A549 (cell line): ENCODE measurements at regions not wholly inside any gene's neighbourhood (a gene's known extent, or its start where the extent isn't known, plus 50 kb on each side); places are given as distances from the start of the nearest gene placed in this dataset.

Source experiments
- ATAC-seq, 2 experiments: fragments of 200-7000 bp in 1 of 2; fragments of >200 bp in 1 of 2; cut with Nextera tagmentation in 1 of 2; cut with Tn5 transposase in 1 of 2; 3 replicates each; pipeline versions ENCODE4 v1.8.0 to v1.9.1; 2018 to 2020; ENCODE audit warnings: mild to moderate bottlenecking in 1 of 2, moderate library complexity in 1 of 2
- CTCF ChIA-PET: fragments of 300-600 bp; sonication (Branson Sonifier 250); formaldehyde crosslinking; extraction: SDS; loops from one replicate; lab custom pipeline; 2021; ENCODE audit warnings: antibody characterized with exemption, inconsistent platforms; lab: Yijun Ruan, JAX
- POLR2A ChIA-PET: fragments of 350-600 bp; formaldehyde crosslinking; extraction: SDS; loops from one replicate; lab custom pipeline; 2021; ENCODE audit warnings: antibody characterized with exemption, inconsistent platforms; lab: Yijun Ruan, JAX
- DNase-seq, 2 experiments: peaks; one replicate each; pipeline versions ENCODE4 v3.0.0 to v3.0.0-alpha.2; 2011 to 2016; ENCODE audit warnings: low read depth in 1 of 2, low spot score in 1 of 2
- FAIRE-seq: peaks from 2 replicates; lab custom pipeline; 2011; peaks lifted over from hg19 to GRCh38; lab: Jason Lieb, UNC
- H3K27ac ChIP-seq, 2 experiments: fragments of >200 bp; sonication (Bioruptor Twin); formaldehyde crosslinking; 3 replicates each; pipeline ENCODE4 v1.5.1; 2016 to 2017
- H3K4me1 ChIP-seq: fragments of >200 bp; sonication (Bioruptor Twin); formaldehyde crosslinking; 3 replicates; pipeline ENCODE4 v1.6.1; 2016
- H3K4me2 ChIP-seq: fragments of >200 bp; sonication (Bioruptor Twin); formaldehyde crosslinking; 3 replicates; pipeline ENCODE4 v1.6.1; 2016
- H3K4me3 ChIP-seq: fragments of >200 bp; sonication (Bioruptor Twin); formaldehyde crosslinking; 3 replicates; pipeline ENCODE4 v1.5.1; 2016
- H3K9me3 ChIP-seq: fragments of >200 bp; sonication (Bioruptor Twin); formaldehyde crosslinking; 3 replicates; pipeline ENCODE4 v1.6.1; 2016
- BHLHE40 ChIP-seq: IDR thresholded peaks from 2 replicates; pipeline ENCODE4 v1.6.1; 2012; ENCODE audit warnings: low read depth, low read length, inconsistent platforms
- CBX8 ChIP-seq: fragments of 200-600 bp; sonication (generic); IDR thresholded peaks from 2 replicates; pipeline ENCODE4 v1.6.1; 2016
- CEBPB ChIP-seq, 2 experiments: fragments of >200 bp in 1 of 2; sonication (Bioruptor Twin) in 1 of 2; formaldehyde crosslinking in 1 of 2; IDR thresholded peaks; 2 replicates each; pipeline ENCODE4 v1.6.1; 2012 to 2016
- CHD2 ChIP-seq: fragments of 150-350 bp; IDR thresholded peaks from 2 replicates; pipeline ENCODE4 v1.6.1; 2014; ENCODE audit warnings: low read length; ENCODE audit not compliant: partially characterized antibody
- CHD4 ChIP-seq: fragments of 200-600 bp; sonication (generic); IDR thresholded peaks from 2 replicates; pipeline ENCODE4 v1.6.1; 2016; ENCODE audit warnings: antibody characterized with exemption, mild to moderate bottlenecking, borderline replicate concordance
- EHF ChIP-seq: fragments of 250-450 bp; sonication (Bioruptor Pico); IDR thresholded peaks from 2 replicates; pipeline ENCODE4 v1.5.0; 2020; ENCODE audit warnings: mild to moderate bottlenecking
- EHMT2 ChIP-seq: fragments of 200-600 bp; sonication (generic); IDR thresholded peaks from 2 replicates; pipeline ENCODE4 v1.6.1; 2016; ENCODE audit warnings: antibody characterized with exemption, low read depth, mild to moderate bottlenecking, moderate library complexity
- EP300 ChIP-seq, 2 experiments: fragments of >200 bp; sonication (Bioruptor Twin); formaldehyde crosslinking; IDR thresholded peaks; 2 replicates in 1 of 2; 3 replicates in 1 of 2; pipeline ENCODE4 v1.6.1; 2016 to 2017
- ESRRA ChIP-seq: fragments of 150-350 bp; IDR thresholded peaks from 2 replicates; pipeline ENCODE4 v1.6.1; 2014; ENCODE audit warnings: mild to moderate bottlenecking, low read length, borderline replicate concordance
- FOSL2 ChIP-seq, 2 experiments: fragments of 450-650 bp in 1 of 2; fragments of >200 bp in 1 of 2; sonication (Bioruptor Twin) in 1 of 2; formaldehyde crosslinking; IDR thresholded peaks; 2 replicates each; pipeline versions ENCODE4 v1.5.0 to v1.6.1; 2016 to 2020; ENCODE audit warnings: mild to moderate bottlenecking in 1 of 2, moderate library complexity in 1 of 2
- GATA3 ChIP-seq: IDR thresholded peaks from 2 replicates; pipeline ENCODE4 v1.6.1; 2012; ENCODE audit warnings: borderline replicate concordance
- HDAC2 ChIP-seq: fragments of 200-600 bp; sonication (generic); IDR thresholded peaks from 2 replicates; pipeline ENCODE4 v1.6.1; 2016
- HOXA7 ChIP-seq: fragments of 250-450 bp; sonication (Bioruptor Pico); IDR thresholded peaks from 2 replicates; pipeline ENCODE4 v1.5.0; 2020; ENCODE audit warnings: mild to moderate bottlenecking, moderate library complexity
- HOXB13 ChIP-seq: fragments of 250-450 bp; sonication (Bioruptor Pico); IDR thresholded peaks from 2 replicates; pipeline ENCODE4 v1.5.0; 2020; ENCODE audit warnings: low read depth, mild to moderate bottlenecking, moderate library complexity
- HOXB5 ChIP-seq: fragments of 250-450 bp; sonication (Bioruptor Pico); IDR thresholded peaks from 2 replicates; pipeline ENCODE4 v1.5.0; 2020; ENCODE audit warnings: mild to moderate bottlenecking, moderate library complexity
- JUN ChIP-seq, 2 experiments: fragments of >200 bp; sonication (Bioruptor Twin); formaldehyde crosslinking; IDR thresholded peaks; 2 replicates in 1 of 2; 3 replicates in 1 of 2; pipeline ENCODE4 v1.6.1; 2016 to 2017
- KDM1A ChIP-seq: fragments of 200-600 bp; sonication (generic); IDR thresholded peaks from 2 replicates; pipeline ENCODE4 v1.6.1; 2016; ENCODE audit warnings: low read depth, mild to moderate bottlenecking
- KDM5A ChIP-seq: fragments of 200-600 bp; sonication (generic); IDR thresholded peaks from 2 replicates; pipeline ENCODE4 v1.6.1; 2016; ENCODE audit warnings: antibody characterized with exemption, mild to moderate bottlenecking
- MAZ ChIP-seq: fragments of 150-350 bp; IDR thresholded peaks from 2 replicates; pipeline ENCODE4 v1.6.1; 2014; ENCODE audit warnings: antibody characterized with exemption, low read depth, low read length, borderline replicate concordance
- NFE2L2 ChIP-seq: fragments of 150-350 bp; conservative IDR thresholded peaks from 2 replicates; pipeline ENCODE4 v1.6.1; 2014; ENCODE audit warnings: low read length
- NPAS2 ChIP-seq: fragments of 250-450 bp; sonication (Bioruptor Pico); IDR thresholded peaks from 2 replicates; pipeline ENCODE4 v1.8.0; 2022; ENCODE audit warnings: mild to moderate bottlenecking, moderate library complexity, borderline replicate concordance
- NR3C1 ChIP-seq: fragments of >200 bp; sonication (Bioruptor Twin); formaldehyde crosslinking; IDR thresholded peaks from 3 replicates; pipeline ENCODE4 v1.6.1; 2017
- POLR2A ChIP-seq: IDR thresholded peaks from 2 replicates; pipeline ENCODE4 v1.6.1; 2012; ENCODE audit warnings: mild to moderate bottlenecking, low read length
- POLR2AphosphoS2 ChIP-seq: conservative IDR thresholded peaks from 2 replicates; pipeline ENCODE4 v1.6.1; 2012; ENCODE audit warnings: low read length, improper control_type of control experiment, inconsistent platforms
- RARB ChIP-seq: fragments of 250-450 bp; sonication (Bioruptor Pico); IDR thresholded peaks from 2 replicates; pipeline ENCODE4 v1.8.0; 2021; ENCODE audit warnings: mild to moderate bottlenecking, moderate library complexity
- RCOR1 ChIP-seq: fragments of 150-350 bp; IDR thresholded peaks from 2 replicates; pipeline ENCODE4 v1.6.1; 2014; ENCODE audit warnings: antibody characterized with exemption, low read length, low read depth
- RNF2 ChIP-seq: fragments of 200-600 bp; sonication (generic); IDR thresholded peaks from 2 replicates; pipeline ENCODE4 v1.6.1; 2016; ENCODE audit warnings: low read depth, mild to moderate bottlenecking, antibody characterized with exemption, moderate library complexity, borderline replicate concordance
- SMC3 ChIP-seq: fragments of >200 bp; sonication (Bioruptor Twin); formaldehyde crosslinking; IDR thresholded peaks from 3 replicates; pipeline ENCODE4 v1.6.1; 2018; ENCODE audit warnings: inconsistent platforms
- TFCP2L1 ChIP-seq: fragments of 250-450 bp; sonication (Bioruptor Pico); IDR thresholded peaks from 2 replicates; pipeline ENCODE4 v1.5.0; 2021; ENCODE audit warnings: mild to moderate bottlenecking
- TP53 ChIP-seq: fragments of 250-450 bp; sonication (Bioruptor Pico); IDR thresholded peaks from 2 replicates; pipeline ENCODE4 v1.5.0; 2021; ENCODE audit warnings: mild to moderate bottlenecking, moderate library complexity
- WGBS: methylation state at CpG from one replicate; pipeline ENCODE4 v1.1.6; 2017; ENCODE audit errors: missing lambda C conversion rate; 5-methylcytosine and 5-hydroxymethylcytosine counted together
- TF ChIP-seq, protein P1 (sequence below): fragments of 150-350 bp; IDR thresholded peaks from 2 replicates; pipeline ENCODE4 v1.6.1; 2014; ENCODE audit warnings: low read depth, mild to moderate bottlenecking, low read length
- TF ChIP-seq, protein P2 (sequence below): fragments of 450-650 bp; IDR thresholded peaks from 2 replicates; pipeline ENCODE4 v1.6.1; 2014; ENCODE audit warnings: antibody characterized with exemption
- TF ChIP-seq, protein P3 (sequence below): IDR thresholded peaks from 2 replicates; pipeline ENCODE4 v1.6.1; 2012; ENCODE audit warnings: low read depth, borderline replicate concordance
- TF ChIP-seq, protein P4 (sequence below): IDR thresholded peaks from 2 replicates; pipeline ENCODE4 v1.6.1; 2012

DNA sequence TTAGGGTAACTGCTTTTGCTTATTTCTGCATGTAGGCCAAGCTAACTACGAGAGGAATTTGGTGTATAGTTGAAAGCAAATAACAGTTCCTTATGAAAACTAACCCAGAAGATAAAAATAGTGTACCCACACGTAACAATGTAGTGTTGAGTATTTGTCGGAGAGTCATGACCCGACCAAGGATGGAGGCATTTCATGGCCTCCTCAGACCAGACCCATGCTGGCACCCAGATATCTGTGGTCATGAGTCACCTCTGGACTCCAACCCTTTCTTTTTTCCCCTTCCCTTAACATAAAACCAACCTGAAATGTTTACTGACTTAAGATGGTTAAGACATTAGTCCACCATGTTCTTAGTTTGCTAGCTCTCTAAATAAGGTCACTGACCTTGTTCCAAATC lies 318.7 kb downstream of the NOL4 start:
- H3K4me1 ChIP-seq, result no peaks in the 10 kb centered on the region
- no peak overlapping the region for H3K4me3 ChIP-seq
- ChIA-PET CTCF (no interaction called here), POLR2A (no interaction called here)
- H3K4me2 ChIP-seq, result no peak overlapping the region
- H3K9me3 ChIP-seq, result no peaks in the 10 kb centered on the region
- TF ChIP-seq POLR2AphosphoS2 (no peak), TP53 (CRISPR knock-in tag) (no peak), EHMT2 (no peak), EHF (CRISPR knock-in tag) (no peak), BHLHE40 (no peak), KDM1A (no peak), CBX8 (no peak)
- 12% methylated on average over 4 of the region's 4 CpGs for whole genome bisulfite sequencing
- no peak for FAIRE-seq
- no peak for DNase-seq
- no peak for ATAC-seq
- H3K27ac ChIP-seq, result no peak overlapping the region

DNA sequence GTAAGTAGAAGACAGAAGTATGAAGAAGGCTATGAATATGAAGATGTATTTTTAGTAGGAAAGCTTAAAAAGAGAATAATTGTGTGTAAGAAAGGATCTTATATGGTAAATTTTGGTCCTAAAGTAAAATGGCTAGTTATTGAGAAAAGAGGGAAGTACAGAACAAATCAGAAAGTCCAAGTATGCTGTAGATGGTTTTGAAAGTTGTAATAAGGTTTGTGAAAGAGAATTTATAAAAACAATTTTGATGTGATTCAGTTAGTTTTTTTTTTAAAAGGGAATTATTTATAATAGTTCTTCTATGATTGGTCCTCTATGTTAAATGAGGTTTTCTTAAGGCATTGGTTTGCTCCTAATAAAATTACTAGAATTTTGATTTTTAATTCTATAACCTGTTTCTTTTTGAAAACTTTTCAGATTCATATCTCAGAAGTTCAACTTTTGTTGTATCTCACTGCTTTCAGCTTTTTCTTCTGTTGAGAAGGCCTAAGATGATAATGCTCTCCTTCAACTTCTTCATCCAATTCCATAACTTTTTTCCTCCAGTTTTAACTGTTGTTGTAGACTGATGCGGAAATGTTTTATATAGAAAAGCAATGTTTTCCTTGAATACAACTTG lies 322.7 kb downstream of the NOL4 start:
- no peak for TF ChIP-seq POLR2A
- TF ChIP-seq NFE2L2, result no peak
- TF ChIP-seq NR3C1, result no peak
- no peak for TF ChIP-seq ESRRA
- TF ChIP-seq TFCP2L1 (CRISPR knock-in tag), result no peak
- TF ChIP-seq, protein P1, sequence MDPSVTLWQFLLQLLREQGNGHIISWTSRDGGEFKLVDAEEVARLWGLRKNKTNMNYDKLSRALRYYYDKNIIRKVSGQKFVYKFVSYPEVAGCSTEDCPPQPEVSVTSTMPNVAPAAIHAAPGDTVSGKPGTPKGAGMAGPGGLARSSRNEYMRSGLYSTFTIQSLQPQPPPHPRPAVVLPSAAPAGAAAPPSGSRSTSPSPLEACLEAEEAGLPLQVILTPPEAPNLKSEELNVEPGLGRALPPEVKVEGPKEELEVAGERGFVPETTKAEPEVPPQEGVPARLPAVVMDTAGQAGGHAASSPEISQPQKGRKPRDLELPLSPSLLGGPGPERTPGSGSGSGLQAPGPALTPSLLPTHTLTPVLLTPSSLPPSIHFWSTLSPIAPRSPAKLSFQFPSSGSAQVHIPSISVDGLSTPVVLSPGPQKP, result no peak
- no peak for TF ChIP-seq RARB (CRISPR knock-in tag)
- TF ChIP-seq EHF (CRISPR knock-in tag), result no peak
- no peak for TF ChIP-seq CEBPB (IDR thresholded peaks at IDR 0.05)
- TF ChIP-seq, all 56 proteins: peak for 0
- POLR2A ChIA-PET, result no interaction called here
- H3K9me3 ChIP-seq, result no peaks in the 10 kb centered on the region
- no peak for FAIRE-seq
- H3K4me3 ChIP-seq, result no peak overlapping the region
- no peak for ATAC-seq
- CTCF ChIA-PET, result no interaction called here
- 3% methylated on average over 1 of the region's 1 CpG for WGBS
- H3K4me2 ChIP-seq, result no peak overlapping the region
- no peak for DNase-seq
- H3K4me1 ChIP-seq, result no peaks in the 10 kb centered on the region
- no peak overlapping the region for H3K27ac ChIP-seq

DNA sequence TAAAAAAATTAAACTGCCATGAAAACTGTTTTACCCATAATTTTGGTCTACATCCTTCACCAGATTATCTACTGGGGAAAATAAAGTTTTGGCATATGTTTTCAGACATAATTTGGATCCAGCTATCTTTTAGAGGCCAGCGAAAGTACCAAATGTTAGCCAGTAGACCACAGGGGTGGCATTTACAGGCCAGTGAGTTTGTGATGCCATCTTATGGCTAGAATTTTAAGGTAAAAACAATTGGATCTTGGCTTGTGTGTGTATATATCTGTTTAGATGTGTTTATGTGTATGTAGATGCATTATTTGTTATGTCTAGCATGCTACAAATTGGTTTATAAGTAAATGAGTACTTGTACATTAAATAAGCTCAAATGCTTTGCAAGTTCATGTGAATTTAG lies 322.6 kb downstream of the ASXL3 start:
- no peak overlapping the region for H3K4me2 ChIP-seq
- ChIA-PET POLR2A (no interaction called here), CTCF (no interaction called here)
- FAIRE-seq (no peak), ATAC-seq (no peak), DNase-seq (no peak)
- H3K4me1 ChIP-seq, result no peaks in the 10 kb centered on the region
- H3K9me3 ChIP-seq, result no peaks in the 10 kb centered on the region
- no peak for TF ChIP-seq HOXA7 (CRISPR knock-in tag)
- TF ChIP-seq KDM1A, result no peak
- no peak for TF ChIP-seq GATA3
- no peak for TF ChIP-seq HOXB5
- no peak for TF ChIP-seq NPAS2 (CRISPR knock-in tag)
- 0% methylated on average over 1 of the region's 1 CpG for WGBS
- H3K4me3 ChIP-seq, result no peak overlapping the region
- no peak overlapping the region for H3K27ac ChIP-seq

DNA sequence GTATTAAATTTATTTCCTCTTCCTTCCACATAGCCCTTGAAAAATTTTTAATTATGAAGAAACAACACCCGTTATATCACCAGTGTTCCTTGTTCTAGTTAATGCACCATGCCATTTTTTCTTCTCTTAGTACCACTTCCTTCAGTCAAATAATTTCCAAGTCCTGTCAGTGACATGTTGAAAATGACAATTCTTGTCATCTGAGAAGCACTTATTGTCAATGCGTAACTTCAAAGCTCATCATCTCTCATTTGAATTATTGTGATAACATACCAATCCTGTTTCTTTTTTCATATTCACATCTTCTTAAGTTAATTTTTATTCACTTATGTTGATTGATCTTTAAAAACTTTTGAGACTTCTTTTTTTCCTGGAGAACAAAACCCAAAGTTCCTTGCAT lies 320.4 kb downstream of the ASXL3 start:
- H3K4me3 ChIP-seq, result no peak overlapping the region
- no peak overlapping the region for H3K4me2 ChIP-seq
- no peak for FAIRE-seq
- no peak overlapping the region for H3K27ac ChIP-seq
- no peaks in the 10 kb centered on the region for H3K9me3 ChIP-seq
- H3K4me1 ChIP-seq, result no peaks in the 10 kb centered on the region
- 43% methylated on average over 2 of the region's 2 CpGs for WGBS
- DNase-seq, result no peak
- ChIA-PET POLR2A (no interaction called here), CTCF (no interaction called here)
- no peak for ATAC-seq
- TF ChIP-seq SMC3 (no peak), GATA3 (no peak), KDM5A (no peak), RCOR1 (no peak), HOXA7 (CRISPR knock-in tag) (no peak), MAZ (no peak), CHD4 (no peak), EP300 (IDR thresholded peaks at IDR 0.05) (no peak), FOSL2 (IDR thresholded peaks at IDR 0.05) (no peak), FOSL2 (CRISPR knock-in tag; IDR thresholded peaks at IDR 0.05) (no peak), NR3C1 (no peak), HOXB13 (no peak), RNF2 (no peak), JUN (IDR thresholded peaks at IDR 0.05) (no peak), HDAC2 (no peak), CHD2 (no peak)
- TF ChIP-seq, protein P2, sequence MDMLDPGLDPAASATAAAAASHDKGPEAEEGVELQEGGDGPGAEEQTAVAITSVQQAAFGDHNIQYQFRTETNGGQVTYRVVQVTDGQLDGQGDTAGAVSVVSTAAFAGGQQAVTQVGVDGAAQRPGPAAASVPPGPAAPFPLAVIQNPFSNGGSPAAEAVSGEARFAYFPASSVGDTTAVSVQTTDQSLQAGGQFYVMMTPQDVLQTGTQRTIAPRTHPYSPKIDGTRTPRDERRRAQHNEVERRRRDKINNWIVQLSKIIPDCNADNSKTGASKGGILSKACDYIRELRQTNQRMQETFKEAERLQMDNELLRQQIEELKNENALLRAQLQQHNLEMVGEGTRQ, result no peak
- TF ChIP-seq, protein P3, sequence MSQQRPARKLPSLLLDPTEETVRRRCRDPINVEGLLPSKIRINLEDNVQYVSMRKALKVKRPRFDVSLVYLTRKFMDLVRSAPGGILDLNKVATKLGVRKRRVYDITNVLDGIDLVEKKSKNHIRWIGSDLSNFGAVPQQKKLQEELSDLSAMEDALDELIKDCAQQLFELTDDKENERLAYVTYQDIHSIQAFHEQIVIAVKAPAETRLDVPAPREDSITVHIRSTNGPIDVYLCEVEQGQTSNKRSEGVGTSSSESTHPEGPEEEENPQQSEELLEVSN, result no peak
- TF ChIP-seq, protein P4, sequence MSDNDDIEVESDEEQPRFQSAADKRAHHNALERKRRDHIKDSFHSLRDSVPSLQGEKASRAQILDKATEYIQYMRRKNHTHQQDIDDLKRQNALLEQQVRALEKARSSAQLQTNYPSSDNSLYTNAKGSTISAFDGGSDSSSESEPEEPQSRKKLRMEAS, result no peak
